Fibroblast of upper back skin (primary cell): ENCODE measurements at regions not wholly inside any gene's neighbourhood (a gene's known extent, or its start where the extent isn't known, plus 50 kb on each side); places are given as distances from the start of the nearest gene placed in this dataset.

Experiments
- DNase-seq: peaks from one replicate; pipeline ENCODE4 v3.0.0-alpha.2; 2013

GRCh38 chr7:25759286-25759685 lies 392.7 kb upstream of the NFE2L3 start:
- no peak for DNase-seq

GRCh38 chr7:25759748-25760147 lies 392.2 kb upstream of the NFE2L3 start:
- no peak for DNase-seq

- DNase-seq = no peak
These were observed 389.2 kb upstream of the NFE2L3 start for GRCh38 chr7:25762511-25763462.

DNA sequence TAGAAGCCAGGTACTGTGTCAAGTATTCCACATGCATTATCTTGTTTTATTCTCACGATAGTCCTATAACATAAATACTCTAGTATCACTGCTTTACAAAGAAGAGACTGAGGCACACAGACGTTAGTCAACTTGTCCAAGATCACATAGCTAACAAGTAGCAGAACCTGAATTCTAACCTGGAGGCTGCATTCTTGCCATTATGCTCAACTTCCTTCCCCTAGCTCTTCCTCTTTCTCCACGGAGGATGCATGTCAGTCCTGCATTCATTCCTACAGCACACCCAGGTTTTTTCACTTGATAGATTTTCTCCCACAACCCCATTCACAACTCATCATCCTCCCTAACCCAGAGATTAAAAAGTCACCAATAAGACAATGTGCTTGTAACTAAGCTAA lies 388.5 kb upstream of the NFE2L3 start:
- no peak for DNase-seq

DNA sequence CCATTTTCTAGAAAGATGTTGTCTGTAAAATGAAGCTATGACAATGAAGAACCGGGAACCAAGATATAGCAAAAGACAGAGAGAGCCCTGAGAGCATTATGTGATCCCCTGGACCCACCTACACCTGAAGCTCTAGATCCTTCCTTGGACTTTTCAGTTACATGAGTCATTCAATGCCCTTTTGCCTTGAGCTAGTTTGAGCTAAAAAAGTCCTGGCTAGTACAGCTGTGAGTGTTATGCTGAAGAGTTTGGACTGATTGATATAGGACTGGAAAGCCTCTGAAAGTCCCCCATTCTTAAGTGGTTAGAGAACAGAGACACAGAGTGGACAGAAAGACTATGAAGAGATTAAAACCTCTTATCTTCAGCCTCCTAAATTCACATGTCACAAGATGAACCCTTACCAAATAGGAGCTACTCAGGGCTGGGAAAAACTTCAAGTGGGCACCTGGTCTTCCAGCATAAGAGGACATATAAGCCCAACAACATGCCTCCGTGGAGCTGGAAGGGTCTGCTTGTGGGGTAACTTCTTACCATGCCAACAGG lies 386.8 kb upstream of the NFE2L3 start:
- DNase-seq = no peak

DNA sequence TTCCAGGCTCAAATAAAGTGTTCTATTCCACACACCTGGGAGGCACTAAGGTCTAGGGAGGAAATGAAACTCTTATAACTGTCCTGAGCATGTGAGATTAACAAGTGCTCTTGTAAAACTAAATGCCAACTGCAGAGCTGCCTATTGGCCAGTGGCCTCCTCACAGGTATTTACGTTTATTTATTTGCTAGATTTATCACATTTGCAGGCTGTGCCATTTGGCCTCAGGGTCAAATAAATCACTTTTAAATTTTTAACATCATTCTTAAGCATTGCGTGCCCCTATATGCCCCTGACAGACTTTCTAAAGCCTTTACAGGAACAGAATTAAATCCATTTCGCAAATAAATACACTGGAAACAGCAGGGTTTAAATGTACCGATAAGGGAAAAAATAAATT lies 381.8 kb upstream of the NFE2L3 start:
- DNase-seq = no peak

DNA sequence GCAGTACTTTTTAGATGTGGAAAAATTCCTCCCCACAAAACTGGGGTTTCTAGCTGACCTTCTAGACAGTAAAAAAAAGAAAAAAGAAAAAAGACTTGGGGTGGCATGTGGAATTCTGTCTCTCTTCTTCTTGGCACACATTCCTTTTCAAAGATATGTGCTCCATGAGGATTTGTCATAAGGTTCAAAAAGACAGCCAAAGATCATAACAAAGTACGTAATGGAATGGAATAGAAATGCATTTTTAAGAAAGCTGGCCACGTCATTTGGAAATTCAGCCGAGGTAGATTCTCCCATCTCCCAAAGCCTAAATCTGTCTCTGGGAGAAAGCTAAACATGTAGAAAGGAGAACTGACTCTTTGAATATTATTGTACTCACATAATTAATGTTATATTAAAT lies 381.3 kb upstream of the NFE2L3 start:
- DNase-seq = no peak

GRCh38 chr7:25771491-25771890 lies 380.5 kb upstream of the NFE2L3 start:
- no peak for DNase-seq

DNA sequence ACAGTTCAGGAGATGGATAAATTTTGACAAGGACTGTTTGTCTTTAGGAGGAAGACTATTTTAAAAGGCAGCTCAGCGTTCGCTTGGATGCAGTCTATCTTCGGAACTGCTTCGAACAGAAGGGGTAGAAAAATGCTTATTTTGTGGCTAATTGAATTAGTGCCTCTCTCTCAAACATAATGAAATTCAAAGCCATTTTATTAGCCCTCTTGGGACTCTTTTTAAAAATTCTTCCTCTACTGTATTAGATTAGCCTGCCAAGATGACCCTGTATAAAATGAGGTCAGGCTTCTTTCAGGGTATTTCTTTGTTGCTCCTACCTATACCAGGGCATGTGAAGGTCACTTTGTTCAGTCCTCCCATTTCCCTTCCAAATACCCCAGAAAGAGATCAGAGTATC lies 379.2 kb upstream of the NFE2L3 start:
- no peak for DNase-seq

- no peak for DNase-seq
These were observed 377.3 kb upstream of the NFE2L3 start for GRCh38 chr7:25774675-25775074.

GRCh38 chr7:25775570-25775969 lies 376.4 kb upstream of the NFE2L3 start:
- no peak for DNase-seq

GRCh38 chr7:25775999-25776743 lies 375.8 kb upstream of the NFE2L3 start:
- DNase-seq = no peak

- DNase-seq = no peak
These were observed 375.3 kb upstream of the NFE2L3 start for GRCh38 chr7:25776744-25777123.

DNA sequence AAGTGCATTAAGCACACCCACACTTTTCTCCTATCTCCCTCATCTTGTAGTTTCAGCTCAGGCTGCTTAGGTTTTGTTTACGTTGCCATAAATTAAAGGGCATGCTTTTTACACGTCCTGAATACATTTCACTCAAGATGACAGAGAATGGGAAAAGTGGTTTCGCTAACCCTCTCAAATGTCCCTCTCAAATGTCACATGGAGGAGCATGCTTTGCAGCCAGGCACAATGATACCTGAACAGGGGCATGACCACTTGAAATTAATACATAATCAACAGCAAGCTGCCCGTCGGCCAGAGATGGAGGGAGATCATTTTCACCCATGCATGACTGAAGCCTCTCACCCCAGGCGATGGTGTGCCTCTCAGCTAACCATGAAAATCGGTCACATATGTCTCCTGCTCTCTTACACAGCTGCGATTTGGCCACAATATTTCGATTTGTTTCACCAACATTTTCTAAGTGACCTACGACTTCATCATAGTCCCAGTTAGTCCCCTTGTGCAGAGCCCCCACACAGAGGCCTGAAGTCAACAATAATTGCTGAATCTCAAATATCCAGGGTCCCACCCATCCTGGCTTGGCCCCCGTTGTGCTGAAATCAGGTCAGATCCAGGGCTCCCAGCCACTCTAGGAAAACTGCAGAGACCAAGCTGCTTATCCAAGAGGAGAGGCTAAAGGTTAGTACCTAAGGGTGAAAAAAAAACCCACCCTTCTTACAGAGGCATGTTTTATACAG lies 373.9 kb upstream of the NFE2L3 start:
- no peak for DNase-seq

DNA sequence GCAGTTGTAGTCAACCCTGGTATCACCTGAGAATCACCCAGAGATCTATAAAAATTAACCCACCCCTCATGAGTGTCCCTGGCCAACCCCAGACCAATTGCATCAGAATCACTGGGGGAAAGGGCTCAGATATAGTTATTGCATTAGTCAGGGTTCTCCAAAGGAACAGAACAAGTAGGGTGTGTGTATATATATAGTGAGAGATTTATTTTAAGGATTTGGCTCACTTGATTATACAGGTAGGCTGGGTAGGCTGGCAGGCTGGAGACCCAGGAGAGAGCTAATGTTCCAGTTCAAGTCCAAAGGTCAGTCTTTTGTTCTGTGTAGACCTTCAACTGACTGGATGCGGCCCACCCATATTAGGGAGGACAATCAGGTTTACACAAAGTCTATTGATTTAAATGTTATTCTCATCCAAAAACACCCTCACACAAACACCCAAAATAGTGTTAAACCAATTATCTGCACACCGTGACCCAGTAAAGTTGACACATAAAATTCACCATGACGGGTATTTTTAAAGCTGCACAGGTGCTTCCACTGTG lies 372.9 kb upstream of the NFE2L3 start:
- DNase-seq = no peak

- DNase-seq = no peak
These were observed 371.1 kb upstream of the NFE2L3 start for GRCh38 chr7:25780904-25781303.

DNA sequence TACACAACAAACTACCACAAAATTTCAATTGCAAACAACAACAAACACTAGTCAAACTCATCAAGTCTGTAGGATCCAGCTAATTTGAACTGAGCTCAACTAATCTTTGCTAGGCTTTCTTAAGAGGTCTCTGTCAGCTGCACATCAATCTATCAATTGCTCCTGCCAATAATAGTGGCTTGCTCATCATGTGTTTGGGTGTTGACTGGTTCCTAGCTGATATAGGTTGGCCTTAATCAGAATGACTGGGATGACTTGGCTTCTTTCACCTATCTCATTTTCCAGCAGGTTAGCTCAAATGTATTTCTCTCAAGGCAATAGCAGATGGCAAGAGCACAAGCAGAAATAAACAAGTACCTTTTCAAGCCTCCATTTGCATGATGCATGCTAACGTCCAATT lies 370.3 kb upstream of the NFE2L3 start:
- no peak for DNase-seq

GRCh38 chr7:25786936-25787335 lies 365.1 kb upstream of the NFE2L3 start:
- DNase-seq = peak; percentile 49

DNA sequence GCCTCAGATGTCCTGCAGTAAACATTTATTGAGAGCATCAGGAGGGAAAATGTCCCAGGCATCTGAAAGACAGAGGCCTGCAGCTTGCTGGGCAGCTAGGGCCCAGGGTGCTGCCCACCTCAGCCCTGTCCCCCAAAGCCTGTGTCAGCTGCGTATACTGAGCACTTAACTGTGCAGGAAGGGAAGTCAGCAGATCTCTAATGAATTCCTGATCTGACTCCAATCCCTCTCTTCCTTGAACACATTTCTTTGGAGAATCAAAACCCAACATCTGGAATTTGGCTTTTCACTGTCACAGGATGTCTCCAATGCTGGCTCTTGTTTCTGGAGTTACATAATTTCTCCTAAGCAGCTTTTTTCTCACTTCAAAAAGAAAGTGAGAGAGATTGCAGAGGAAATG lies 364.7 kb upstream of the NFE2L3 start:
- no peak for DNase-seq

GRCh38 chr7:25788371-25788770 lies 363.6 kb upstream of the NFE2L3 start:
- DNase-seq = no peak

- no peak for DNase-seq
These were observed 362.9 kb upstream of the NFE2L3 start for GRCh38 chr7:25788961-25789620.
